Activated naive CD4-positive, alpha-beta T cell treated with anti-CD3 and anti-CD28 coated beads, Interleukin-2, amount 50 U/mL, for 72 hours (primary cell): ENCODE measurements at regions not wholly inside any gene's neighbourhood (a gene's known extent, or its start where the extent isn't known, plus 50 kb on each side); places are given as distances from the start of the nearest gene placed in this dataset.
"Not testable (repeated sequence)": the region's sequence is repeated elsewhere in the genome, so short reads cannot be mapped to it uniquely, and the experiment has no call there.

Experiments
- ATAC-seq, 2 donors: fragments of 150-1000 bp; cut with Tn5 transposase; 2 replicates each; pipeline ENCODE4 v1.10.0; 2021; ENCODE audit warnings: mild to moderate bottlenecking in 2 of 2, moderate library complexity in 2 of 2
- DNase-seq, 2 donors: peaks; one replicate each; pipeline ENCODE4 v3.0.0; 2021 to 2022; ENCODE audit warnings: low spot score in 2 of 2
- H3K27ac Mint-ChIP-seq, 2 donors: one replicate each; pipeline ENCODE4 v1.8.0; 2022; ENCODE audit warnings: mild to moderate bottlenecking in 2 of 2, mixed read lengths in 2 of 2
- H3K36me3 Mint-ChIP-seq, 2 donors: one replicate each; pipeline ENCODE4 v1.8.0; 2022; ENCODE audit warnings: mixed read lengths in 2 of 2
- H3K9me3 Mint-ChIP-seq, 2 donors: one replicate each; pipeline ENCODE4 v1.8.0; 2022; ENCODE audit warnings: mixed read lengths in 2 of 2

DNA sequence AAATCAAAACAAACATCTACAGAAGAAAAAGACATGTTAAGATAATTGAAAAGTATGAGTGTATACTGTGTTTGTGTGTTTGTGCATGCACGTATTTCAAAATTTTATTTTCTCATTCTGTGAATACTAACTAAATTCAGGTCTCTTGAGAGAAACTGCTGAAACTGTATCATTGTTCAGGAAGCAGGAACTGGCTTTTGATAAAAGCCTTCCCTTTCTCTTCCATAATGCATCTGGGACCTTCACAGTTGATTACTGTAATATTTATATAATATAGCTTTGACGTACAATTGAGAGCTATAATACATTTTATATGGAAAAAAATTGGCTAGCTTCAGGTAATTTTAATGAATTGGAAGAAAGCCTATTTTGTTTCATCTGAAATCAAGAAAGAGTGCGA, 993.5 kb downstream of the SLC6A15 start:
- no peak for DNase-seq
- H3K9me3 Mint-ChIP-seq: no peaks in the 10 kb centered on the region
- no peak overlapping the region for H3K27ac Mint-ChIP-seq
- no peaks in the 10 kb centered on the region for H3K36me3 Mint-ChIP-seq
- no peak for ATAC-seq

DNA sequence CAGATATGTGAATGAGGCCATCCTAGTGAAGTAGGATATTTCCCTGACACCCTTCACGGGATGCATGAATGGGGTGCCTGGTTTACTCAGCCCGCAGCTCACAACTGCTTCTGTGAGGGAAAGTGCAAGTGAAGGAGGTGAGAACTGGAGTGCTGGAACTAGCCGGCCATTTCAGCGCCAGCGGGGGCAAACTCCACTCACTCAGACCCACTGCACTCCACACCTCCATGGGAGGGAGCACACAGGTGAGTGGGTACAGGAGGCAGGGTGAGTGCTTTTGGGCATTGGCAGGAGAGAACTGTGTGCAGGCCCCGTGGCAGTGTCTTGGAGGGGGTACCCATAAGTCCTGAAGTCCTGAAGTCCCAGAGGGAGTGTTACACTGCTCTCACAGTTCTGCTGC, 1008.4 kb downstream of the SLC6A15 start:
- no peak overlapping the region for H3K27ac Mint-ChIP-seq

DNA sequence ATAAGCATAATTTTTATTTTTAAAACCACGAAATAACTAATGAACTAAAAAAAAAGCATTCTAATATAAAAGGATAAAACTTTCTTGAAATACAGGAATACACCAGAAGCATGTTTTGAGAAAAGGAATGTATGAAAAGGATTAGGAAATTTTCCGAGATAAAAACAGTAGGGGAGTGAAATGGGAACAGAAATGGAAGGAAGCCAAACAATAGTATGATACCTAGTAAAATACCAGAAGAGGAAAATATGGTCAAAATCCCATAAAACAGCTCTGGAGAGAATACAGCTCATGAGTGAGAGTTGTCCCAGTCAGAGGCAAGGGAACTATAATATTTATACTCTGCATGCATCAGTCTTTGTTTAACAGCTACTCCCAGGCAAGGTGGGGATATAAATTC, 1016.2 kb downstream of the SLC6A15 start:
- Mint-ChIP-seq H3K36me3 (peaks cover 0 to 15% of the 10 kb centered on the region in 2 donors), H3K9me3 (peaks cover 9 to 22% of the 10 kb centered on the region in 2 donors), H3K27ac (no peak overlapping the region)
- ATAC-seq (no peak), DNase-seq (no peak)

More for the DNA sequence above, 1008.4 kb downstream of the SLC6A15 start:
- Mint-ChIP-seq H3K36me3 (peaks cover 0 to 19% of the 10 kb centered on the region in 2 donors), H3K9me3 (peaks cover 15 to 24% of the 10 kb centered on the region in 2 donors)
- ATAC-seq (no peak), DNase-seq (no peak)

DNA sequence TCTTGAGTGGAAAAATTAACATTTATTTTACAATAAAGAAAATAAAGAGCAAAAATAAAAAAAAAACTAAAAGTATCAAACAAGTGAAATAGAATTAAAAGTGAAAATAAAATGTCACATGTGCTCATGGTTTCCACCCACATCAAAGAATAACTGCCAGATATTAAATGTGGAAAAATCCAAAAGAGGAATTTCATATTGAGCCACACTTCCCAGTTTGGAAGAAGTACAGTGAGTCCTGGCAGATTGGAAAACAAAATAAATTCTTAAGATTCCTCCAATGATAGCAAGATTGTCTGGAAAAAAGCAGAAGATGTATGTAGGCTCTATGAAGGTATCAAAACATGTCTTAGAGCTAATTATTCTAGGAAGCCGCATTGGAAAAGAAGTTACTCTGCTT, 1019.5 kb downstream of the SLC6A15 start:
- ATAC-seq (no peak), DNase-seq (no peak)
- Mint-ChIP-seq H3K9me3 (peaks cover 4 to 5% of the 10 kb centered on the region in 2 donors), H3K36me3 (no peaks in the 10 kb centered on the region), H3K27ac (no peak overlapping the region)

DNA sequence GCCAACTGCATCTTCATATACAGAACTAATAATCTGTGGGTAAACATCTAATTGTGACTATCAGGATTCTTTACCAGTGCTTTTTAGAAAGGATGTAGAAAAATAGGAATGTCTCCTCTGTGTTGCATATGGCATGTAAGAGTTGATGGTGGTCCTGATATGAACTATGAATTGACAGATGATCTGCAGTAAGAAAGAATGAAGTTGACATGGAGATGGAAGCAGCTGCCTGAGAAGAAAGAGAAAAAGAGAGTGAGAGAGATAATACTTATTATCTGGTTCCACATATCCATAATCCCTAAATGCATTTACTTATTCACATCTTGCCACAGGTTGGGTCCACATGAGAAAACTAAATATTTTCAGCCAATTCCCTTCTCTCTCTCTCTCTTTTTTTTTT, 1022.9 kb downstream of the SLC6A15 start:
- no peak for DNase-seq
- Mint-ChIP-seq H3K27ac (no peak overlapping the region), H3K9me3 (peaks cover 5 to 7% of the 10 kb centered on the region in 2 donors), H3K36me3 (no peaks in the 10 kb centered on the region)
- ATAC-seq: no peak

DNA sequence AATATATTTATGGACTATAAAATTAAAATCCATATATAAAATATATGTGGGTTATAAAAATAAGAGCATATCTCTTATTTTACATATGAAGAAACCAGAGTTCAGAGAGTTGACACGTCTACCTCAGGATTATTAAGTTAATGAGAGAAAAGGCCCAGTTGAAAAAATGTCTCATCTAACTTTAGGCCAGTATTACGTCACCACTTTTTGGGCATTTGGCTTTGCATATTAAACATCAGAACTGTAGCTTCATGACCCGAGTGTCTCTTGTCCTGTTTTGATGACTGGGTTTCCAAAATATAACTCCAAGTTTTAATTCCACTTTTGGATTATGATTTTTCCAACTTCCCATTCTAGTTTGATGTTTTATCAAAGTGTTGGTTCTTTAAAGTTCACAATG, 1026.1 kb downstream of the SLC6A15 start:
- Mint-ChIP-seq H3K36me3 (no peaks in the 10 kb centered on the region), H3K9me3 (peaks cover 5 to 7% of the 10 kb centered on the region in 2 donors), H3K27ac (no peak overlapping the region)
- DNase-seq (no peak), ATAC-seq (no peak)

DNA sequence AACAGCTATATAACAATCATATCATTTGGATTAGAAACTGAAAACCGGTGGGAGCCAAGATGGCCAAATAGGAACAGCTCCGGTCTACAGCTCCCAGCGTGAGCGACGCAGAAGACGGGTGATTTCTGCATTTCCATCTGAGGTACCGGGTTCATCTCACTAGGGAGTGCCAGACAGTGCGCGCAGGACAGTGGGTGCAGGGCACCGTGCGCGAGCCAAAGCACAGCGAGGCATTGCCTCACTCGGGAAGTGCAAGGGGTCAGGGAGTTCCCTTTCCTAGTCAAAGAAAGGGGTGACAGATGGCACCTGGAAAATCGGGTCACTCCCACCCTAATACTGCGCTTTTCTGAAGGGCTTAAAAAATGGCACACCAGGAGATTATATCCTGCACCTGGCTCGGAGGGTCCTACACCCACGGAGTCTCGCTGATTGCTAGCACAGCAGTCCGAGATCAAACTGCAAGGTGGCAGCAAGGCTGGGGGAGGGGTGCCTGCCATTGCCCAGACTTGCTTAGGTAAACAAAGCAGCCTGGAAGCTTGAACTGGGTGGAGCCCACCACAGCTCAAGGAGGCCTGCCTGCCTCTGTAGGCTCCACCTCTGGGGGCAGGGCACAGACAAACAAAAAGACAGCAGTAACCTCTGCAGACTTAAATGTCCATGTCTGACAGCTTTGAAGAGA, 1041.5 kb downstream of the SLC6A15 start:
- H3K9me3 Mint-ChIP-seq, ATAC-seq, H3K36me3 Mint-ChIP-seq, DNase-seq, H3K27ac Mint-ChIP-seq: not testable (repeated sequence)

DNA sequence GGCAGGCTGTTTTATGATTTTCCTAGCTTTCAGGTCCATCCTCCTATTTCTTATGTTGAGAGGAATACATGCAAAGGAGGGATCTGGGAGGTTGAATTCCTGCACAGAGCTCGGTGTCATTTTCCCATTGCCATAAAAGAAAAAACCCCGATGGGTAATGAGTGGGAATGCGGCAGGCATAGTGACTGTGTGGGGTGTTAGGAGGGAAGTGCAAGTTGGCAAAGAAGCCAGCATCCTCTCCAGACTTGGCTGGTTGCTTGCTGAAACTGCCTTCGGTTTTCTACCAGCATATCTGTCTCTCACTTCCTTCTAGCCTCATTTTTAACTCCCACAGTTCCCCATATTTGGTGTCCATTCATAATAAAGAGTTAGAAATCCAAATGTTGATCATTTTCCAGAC, 1046.1 kb downstream of the SLC6A15 start:
- Mint-ChIP-seq H3K27ac (no peak overlapping the region), H3K36me3 (no peaks in the 10 kb centered on the region), H3K9me3 (no peaks in the 10 kb centered on the region)
- DNase-seq (no peak), ATAC-seq (no peak)

DNA sequence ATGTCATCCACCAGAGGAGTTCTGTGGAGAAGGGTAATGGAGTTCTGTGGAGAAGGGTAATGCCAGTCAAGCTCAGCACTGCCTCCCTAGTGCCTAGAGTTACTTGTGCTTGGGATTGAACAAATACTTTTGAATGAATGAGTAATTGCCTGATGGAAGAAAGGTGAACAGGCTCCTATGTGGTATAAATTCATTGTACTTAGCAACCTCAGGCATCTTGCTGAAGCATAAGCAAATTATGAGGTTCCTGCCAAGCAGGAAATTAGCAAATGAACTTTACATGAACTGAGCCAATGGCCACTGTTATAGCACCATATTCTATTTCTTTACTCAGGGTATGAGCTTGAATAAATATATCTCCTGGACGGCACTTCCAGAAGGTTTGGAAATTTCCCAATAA, 1047.2 kb downstream of the SLC6A15 start:
- no peak for DNase-seq
- Mint-ChIP-seq H3K27ac (no peak overlapping the region), H3K9me3 (no peaks in the 10 kb centered on the region), H3K36me3 (no peaks in the 10 kb centered on the region)
- ATAC-seq: no peak

DNA sequence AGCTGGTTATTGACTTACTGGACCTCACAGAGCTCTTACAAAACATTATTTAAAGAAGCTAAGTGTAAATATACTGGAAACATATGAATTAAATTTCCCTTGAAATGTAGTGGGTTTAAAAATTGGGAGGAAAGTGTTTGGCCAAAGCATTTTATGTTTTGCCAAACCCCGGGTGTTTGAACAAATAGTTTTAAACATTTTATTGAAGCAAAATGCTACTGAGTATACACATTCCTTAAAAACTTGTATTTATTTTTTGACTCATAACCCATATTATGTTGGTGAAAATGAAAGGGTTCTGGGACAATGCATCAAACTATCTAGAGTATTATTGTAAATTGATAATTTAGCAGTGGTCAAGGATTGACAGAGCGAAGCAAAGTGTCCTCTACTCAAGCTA, 1048.5 kb downstream of the SLC6A15 start:
- DNase-seq (no peak), ATAC-seq (no peak)
- Mint-ChIP-seq H3K27ac (no peak overlapping the region), H3K9me3 (peaks cover 2% of the 10 kb centered on the region in 2 donors), H3K36me3 (no peaks in the 10 kb centered on the region)

DNA sequence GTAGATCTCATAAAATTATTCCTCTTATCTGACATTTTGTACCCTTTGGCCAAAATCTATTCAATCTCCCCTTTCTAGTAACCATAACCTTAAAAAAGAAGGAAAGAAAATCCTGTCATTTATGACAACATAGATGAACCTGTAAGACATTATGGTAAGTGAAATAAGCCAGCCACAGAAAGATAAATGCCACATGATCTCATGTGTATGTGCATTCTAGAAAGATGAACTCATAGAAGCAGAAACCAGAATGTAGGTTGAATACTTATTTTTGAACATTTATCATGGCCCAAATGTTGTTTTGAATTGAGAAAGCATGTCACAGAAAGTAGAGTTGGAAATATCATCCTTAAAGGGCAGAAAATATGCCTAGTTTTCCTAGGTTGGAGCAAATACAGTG, 1053.6 kb downstream of the SLC6A15 start:
- peaks cover 15 to 33% of the 10 kb centered on the region in 2 donors for H3K9me3 Mint-ChIP-seq
- DNase-seq (no peak), ATAC-seq (no peak)
- no peak overlapping the region for H3K27ac Mint-ChIP-seq
- peaks cover 0 to 14% of the 10 kb centered on the region in 2 donors for H3K36me3 Mint-ChIP-seq

DNA sequence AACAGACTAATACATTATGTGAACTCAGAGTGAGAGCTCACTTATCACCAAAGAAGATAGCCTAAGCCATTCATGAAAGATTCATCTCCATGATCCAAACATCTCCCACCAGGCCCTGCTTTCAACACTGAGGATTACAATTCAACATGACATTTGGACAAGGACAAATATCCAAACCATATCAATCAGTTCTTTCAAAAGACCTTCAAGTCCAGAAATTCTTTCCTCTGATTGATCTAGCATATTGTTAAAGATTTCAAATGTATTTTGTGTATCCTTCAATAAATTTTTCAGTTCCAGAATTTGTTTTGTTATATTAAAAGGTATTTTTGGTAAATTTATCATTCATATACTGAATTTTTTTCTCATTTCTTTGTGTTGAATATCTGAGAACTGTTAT, 1055.8 kb downstream of the SLC6A15 start:
- DNase-seq: no peak
- H3K9me3 Mint-ChIP-seq: peaks cover 24 to 40% of the 10 kb centered on the region in 2 donors
- ATAC-seq: no peak
- H3K36me3 Mint-ChIP-seq: peaks cover 0 to 14% of the 10 kb centered on the region in 2 donors
- no peak overlapping the region for H3K27ac Mint-ChIP-seq

DNA sequence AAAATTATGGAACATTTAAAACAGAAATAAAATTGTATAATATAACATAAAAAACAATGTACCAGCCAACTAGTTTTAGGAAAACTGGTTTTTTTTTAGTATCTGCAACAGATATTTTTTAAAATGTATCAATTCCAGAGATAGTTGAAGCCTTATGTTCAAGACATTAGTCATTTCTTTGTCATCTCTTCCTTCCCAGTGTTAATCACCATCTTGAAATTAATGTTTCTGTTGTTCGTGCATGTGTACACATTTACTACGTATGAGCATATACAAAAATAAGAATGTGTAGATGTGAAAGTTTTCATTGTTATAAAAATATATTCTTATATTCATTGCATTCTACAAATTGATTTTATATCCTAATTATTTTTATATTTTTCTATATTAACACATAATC, 1062.1 kb downstream of the SLC6A15 start:
- DNase-seq (no peak), ATAC-seq (no peak)
- peaks cover 15 to 16% of the 10 kb centered on the region in 2 donors for H3K9me3 Mint-ChIP-seq
- peaks cover 0 to 8% of the 10 kb centered on the region in 2 donors for H3K36me3 Mint-ChIP-seq
- H3K27ac Mint-ChIP-seq: no peak overlapping the region

DNA sequence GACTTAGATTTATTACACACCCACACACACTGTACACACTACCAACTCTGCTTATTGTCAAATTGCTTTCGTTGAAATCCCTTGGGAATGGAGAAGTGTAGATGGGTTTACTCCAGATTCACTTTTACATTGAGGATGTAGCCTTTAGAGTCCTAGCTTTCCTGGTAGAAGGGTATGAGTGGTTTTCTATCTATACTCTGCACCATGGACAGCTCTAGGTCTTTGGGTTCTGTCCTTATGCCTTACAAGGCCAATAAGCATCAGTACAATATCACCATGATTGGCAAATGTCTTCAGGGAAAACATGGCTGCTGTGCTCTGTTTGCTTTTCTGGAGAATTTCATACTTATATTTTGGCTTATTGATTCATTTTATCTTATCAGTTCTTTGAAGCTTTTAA, 1063.9 kb downstream of the SLC6A15 start:
- peaks cover 8 to 10% of the 10 kb centered on the region in 2 donors for H3K9me3 Mint-ChIP-seq
- H3K27ac Mint-ChIP-seq: no peak overlapping the region
- ATAC-seq: no peak
- no peaks in the 10 kb centered on the region for H3K36me3 Mint-ChIP-seq
- DNase-seq: no peak

DNA sequence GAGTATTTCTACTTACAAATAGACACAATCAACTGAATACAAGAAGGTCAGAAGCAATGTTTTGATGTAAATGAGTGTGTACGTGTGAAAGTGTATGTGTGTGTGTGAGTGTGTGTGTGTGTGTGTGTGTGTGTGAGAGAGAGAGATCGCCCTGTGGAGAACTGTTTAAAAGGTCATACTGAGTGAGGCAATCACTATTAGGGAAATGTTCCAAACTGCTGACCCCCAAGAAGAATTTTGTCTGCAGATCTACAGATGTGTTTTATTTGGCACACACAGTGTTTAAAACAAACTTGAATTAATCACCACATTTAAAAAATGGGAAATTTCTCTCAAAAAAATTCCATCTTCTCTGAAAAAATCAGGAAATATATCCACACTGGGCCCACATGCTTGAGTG, 1069.1 kb downstream of the SLC6A15 start:
- Mint-ChIP-seq H3K27ac (no peak overlapping the region), H3K9me3 (peaks cover 0 to 6% of the 10 kb centered on the region in 2 donors), H3K36me3 (no peaks in the 10 kb centered on the region)
- no peak for ATAC-seq
- no peak for DNase-seq

DNA sequence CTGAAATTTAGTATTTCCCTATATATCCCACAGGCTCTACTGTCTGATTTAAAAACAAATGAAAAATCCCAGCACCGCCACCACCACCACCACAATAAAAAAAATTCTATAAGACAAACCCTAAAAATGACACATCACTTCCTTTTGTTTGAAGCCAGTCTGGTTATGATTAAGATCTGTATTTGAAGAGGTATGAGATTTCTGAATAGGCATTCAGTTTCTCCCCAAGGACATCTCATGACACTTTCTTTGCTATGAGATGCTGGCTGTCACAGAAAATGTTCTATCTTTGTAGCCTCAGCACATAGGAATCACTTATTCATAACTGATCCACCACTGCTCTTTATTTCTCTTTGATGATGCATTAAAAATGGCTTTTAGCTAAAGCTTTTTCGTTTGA, 1071.0 kb downstream of the SLC6A15 start:
- Mint-ChIP-seq H3K9me3 (peaks cover 0 to 6% of the 10 kb centered on the region in 2 donors), H3K36me3 (no peaks in the 10 kb centered on the region), H3K27ac (no peak overlapping the region)
- ATAC-seq (peak; percentile 14 to 89), DNase-seq (no peak)

DNA sequence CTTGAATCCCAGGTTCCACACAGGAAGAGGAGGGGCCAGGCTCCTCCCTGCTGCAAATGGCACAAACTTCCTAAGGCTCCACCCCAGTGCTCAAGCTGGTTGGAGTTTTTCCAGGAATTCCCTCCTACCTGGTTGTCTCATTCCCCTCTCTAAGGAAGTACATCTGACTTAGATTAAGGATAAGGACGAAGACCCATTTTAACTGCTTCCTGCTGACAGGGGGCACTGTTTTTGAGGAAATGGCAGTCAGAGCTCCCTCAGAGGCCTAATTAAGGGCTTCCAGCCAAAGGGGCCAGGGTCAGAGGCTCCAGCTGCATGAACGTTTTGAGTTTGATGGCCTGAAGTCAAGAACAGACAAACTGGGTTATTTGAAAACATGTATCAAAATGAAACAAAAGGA, 1084.7 kb downstream of the SLC6A15 start:
- Mint-ChIP-seq H3K9me3 (no peaks in the 10 kb centered on the region), H3K36me3 (no peaks in the 10 kb centered on the region), H3K27ac (no peak overlapping the region)
- no peak for ATAC-seq
- DNase-seq: no peak

DNA sequence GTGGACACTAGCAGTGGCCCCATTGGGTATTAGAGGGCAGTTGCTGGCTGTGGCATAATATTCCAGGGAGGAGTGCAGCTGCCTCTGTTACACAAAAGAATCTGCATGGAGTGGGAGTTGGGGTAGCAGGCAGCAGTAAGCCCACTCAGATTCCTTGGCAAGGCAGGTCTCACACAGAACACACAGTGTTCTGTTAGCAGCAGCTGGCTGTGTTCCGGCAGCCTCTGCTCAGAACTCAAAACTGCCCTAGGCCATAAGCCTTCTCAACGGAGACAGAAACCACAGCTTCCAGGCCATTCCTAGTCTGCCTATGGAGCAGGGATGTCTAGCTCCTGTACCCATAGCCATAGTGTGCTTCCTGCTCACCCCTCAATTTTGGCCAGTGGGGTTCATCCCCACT, 1085.4 kb downstream of the SLC6A15 start:
- Mint-ChIP-seq H3K36me3 (no peaks in the 10 kb centered on the region), H3K27ac (no peak overlapping the region), H3K9me3 (no peaks in the 10 kb centered on the region)
- no peak for ATAC-seq
- no peak for DNase-seq
